Urothelium cell line (cell line): ENCODE measurements at regions not wholly inside any gene's neighbourhood (a gene's known extent, or its start where the extent isn't known, plus 50 kb on each side); places are given as distances from the start of the nearest gene placed in this dataset.
"Not testable (repeated sequence)": the region's sequence is repeated elsewhere in the genome, so short reads cannot be mapped to it uniquely, and the experiment has no call there.

ENCODE experiments used
- DNase-seq: peaks from one replicate; pipeline ENCODE4 v3.0.0; 2011; ENCODE audit warnings: low spot score, mixed read lengths
- FAIRE-seq: peaks from 2 replicates; lab custom pipeline; 2011; peaks lifted over from hg19 to GRCh38; lab: Jason Lieb, UNC

DNA sequence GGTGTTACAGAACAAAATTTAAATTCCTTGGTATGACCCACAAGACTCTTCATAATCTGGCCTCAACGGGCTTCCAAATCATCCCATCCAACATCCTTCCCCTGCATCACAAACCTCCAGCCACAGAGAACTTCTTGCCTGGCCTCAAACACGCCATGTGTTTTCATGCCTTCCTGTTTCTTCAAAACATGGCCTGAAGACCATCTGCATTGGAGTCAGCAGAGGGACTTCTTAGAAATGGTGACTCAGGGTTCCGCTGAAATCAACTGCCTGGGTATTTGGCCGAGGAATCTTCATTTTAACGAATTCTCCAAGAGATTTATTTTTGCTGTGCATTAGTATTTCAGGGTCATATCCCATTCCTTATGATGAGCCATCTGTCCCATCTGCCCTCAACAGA lies 138.1 kb upstream of the RAP2B start:
- FAIRE-seq (no peak), DNase-seq (no peak)

DNA sequence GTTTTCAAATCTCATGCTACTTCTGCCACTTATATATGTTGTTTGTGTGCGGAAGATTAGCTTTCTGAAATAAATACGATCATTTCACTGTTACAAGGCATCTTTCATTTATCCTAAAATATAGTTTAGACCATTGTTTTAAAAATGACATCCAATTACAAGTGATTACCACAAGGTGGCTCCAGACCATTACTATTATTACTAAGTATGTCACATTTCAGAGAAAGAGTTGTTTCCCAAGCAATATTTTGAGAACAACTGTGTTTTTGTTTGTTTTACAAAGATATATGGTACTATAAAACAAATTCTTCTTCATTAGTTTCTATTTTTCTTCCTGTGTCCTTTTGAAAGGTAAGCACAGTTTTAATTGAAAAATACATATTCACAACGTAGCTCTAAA lies 136.0 kb upstream of the RAP2B start:
- FAIRE-seq (no peak), DNase-seq (no peak)

DNA sequence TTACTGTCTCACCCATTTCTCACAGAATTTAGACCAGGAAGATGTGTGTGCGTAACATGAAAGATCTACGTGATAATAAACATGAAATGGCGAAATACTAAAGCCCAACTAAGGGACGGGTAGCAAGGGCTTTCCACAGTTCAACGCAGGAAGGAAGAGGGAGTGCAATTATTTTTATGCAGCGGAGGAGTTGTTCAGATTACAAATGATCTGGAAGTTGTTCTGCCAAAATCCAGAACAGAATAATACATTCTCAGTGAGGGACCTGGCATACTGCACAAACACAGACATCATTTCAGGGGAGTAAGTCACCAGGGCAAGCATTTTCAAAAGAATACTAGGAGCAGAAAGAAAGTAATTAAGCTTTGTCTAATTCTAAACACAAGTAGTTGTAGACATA lies 133.6 kb upstream of the RAP2B start:
- FAIRE-seq, result no peak
- no peak for DNase-seq

DNA sequence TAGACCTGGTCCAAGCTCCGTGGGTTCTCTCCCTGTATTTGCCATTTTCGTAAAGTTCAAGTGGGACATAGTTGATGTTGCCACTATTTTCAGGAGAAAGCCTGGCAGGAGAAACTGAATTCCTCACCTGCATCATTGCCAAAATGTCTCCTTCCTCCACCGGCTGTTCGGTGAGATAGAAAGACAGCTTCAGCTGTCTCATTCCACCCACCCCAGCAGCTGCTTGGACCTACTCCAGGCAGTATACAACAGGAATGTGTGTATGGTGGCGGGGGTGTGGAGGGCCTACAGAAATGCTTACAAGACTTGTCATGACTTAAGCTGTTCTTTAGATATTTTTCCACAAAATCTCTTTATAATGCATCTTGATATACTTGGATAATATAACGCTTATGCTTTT lies 132.7 kb upstream of the RAP2B start:
- FAIRE-seq (peak; percentile 52), DNase-seq (peak; percentile 50)

DNA sequence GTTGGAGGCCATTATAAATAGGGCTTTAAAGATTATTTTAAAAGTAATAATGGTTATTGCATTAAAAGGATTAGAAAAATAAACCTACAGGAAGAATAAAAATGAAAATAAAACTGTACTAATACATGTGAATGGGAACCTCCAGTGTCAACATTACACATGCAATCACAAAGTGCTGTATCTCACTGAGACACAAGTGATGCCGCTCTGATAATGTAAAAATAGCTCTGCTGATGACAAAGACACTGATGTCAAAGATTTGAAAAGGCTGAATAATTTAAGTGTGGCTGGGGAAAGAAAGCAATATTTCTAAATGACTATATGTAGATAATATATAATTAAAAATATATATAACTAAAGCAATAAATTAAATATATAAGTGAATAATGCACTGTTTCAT lies 129.1 kb upstream of the RAP2B start:
- FAIRE-seq, result no peak
- DNase-seq, result no peak

DNA sequence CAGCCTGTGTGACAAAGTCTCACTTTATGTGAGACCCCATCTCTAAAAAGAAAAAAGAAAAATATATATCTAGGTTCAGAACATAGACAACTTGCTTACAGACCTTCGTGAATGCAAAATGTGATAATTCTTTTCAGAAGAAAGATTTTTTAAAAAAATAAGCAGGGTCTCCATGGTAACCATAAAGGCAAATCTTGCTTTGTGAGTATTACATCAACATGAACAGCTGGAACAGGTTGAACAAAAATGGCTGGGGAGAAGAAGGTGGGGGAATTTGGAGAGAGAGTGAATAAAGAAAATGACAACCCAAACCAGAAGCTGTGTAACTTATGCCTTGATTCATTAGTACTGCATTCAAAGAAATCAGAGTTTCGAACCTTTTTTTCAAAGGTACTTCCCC lies 125.2 kb upstream of the RAP2B start:
- no peak for DNase-seq
- FAIRE-seq, result no peak

DNA sequence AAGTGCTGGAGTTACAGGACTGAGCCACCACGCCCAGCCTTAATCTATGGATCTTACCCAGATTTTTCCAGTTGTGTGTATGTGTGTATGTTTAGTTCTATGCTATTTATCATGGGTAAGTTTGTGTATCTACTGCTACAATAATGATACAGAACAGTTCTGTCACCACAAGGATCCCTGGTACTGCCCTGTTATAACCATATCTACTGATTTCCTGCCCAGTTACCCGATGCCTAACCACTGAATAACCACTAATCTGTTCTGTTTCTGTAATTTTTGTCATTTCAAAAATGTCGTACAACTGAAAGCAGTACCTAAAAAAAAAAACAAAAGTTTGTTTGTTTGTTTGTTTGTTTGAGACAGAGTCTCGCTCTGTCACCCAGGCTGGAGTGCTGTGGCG lies 123.7 kb upstream of the RAP2B start:
- DNase-seq, result no peak
- FAIRE-seq, result no peak

DNA sequence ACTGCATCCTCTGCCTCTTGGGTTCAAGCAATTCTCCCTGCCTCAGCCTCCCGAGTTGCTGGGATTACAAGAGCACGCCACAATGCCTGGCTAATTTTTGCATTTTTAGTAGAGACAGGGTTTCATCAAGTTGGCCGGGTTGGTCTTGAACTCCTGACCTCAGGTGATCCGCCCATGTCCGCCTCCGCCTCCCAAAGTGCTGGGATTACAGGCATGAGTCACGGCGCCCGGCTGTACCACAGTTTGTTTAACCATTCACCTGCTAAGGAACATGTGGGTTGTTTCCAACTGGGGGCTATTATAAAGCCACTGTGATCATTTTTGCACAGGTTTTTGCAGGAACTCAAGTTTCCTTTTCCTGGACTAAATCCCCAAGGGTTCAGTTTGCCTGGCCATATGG lies 123.2 kb upstream of the RAP2B start:
- FAIRE-seq (no peak), DNase-seq (no peak)

DNA sequence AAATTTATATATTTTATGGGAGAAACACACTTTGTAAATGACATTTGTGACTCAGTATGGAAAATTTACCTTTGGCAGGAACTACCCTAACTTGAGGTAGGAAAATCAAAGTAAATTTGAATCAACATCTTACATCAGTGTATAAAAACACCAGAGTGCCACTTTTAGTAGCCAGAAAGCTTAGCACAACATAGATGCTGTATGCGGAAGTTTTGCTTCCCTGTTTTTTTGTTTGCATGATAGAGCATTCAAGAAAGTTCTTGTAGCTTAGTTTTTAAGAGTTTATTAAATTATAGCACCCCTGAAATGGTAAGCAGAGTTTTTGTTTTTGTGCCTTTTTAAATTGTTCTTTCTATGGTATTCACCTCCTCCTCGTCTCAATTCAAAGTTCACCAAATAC lies 120.8 kb upstream of the RAP2B start:
- DNase-seq, result no peak
- no peak for FAIRE-seq

DNA sequence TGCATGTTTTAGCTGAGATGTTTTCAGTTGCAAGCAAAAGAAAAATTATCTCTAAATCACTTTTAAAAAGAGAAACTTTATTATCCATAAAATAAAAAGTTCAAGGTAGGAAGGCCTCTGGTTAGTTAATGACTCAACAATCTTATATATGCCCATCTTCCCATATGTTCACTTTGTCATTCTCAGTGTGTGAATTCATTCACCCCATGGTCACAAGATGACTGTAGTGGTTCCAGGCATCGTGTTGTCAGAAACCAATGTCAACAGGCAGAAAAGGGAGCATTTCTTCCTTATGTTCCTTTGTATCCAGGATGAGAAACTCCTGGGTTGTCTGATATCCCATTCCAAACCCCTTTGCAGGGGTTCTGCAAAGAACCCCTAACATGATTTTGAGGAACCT lies 119.9 kb upstream of the RAP2B start:
- no peak for DNase-seq
- FAIRE-seq, result no peak

DNA sequence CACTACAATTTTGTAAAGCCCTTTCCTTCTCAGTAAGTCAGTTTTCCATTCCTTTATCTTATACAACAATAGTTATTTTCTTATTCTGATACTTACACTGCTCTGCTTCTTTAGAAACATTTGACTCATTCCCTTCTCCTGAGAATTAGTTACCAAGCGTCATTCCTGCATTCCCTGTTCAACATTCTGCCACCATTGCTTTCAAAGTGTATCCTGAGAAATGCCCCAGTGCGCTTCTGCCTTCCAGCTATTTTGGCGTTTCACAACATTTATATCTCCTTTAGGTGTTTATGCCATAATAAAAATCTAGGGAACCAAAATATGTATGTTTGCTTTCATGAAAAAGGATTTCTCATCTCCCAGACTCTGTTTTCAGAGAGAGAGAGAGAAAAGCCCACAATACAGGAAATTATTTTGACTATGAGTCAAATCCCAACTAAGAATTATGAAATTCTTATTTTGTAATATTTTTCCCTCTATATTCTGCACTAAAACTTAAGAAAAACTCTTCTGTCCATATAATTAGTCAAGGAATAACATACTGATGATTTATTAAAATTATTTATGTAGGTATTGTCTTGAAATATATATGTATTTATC lies 118.2 kb upstream of the RAP2B start:
- no peak for FAIRE-seq
- DNase-seq, result no peak

DNA sequence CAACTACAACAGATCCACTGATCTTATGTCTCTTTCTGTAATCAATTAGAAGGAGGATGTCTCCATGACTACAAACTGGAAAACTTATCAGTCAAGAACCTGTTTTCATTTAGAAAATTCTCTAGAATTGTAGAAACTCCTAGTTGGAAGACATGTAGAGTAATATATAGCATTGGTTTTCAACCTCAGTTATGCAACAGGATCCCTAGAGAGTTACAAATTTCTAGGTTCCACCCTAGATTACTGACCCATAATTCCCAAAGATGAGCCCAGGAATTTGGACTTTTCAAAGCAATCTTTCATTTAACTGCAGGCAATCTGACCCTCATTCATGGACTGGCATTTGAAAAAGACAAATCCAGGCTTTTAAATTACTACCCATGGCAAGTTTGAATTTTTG lies 116.9 kb upstream of the RAP2B start:
- FAIRE-seq (no peak), DNase-seq (no peak)

DNA sequence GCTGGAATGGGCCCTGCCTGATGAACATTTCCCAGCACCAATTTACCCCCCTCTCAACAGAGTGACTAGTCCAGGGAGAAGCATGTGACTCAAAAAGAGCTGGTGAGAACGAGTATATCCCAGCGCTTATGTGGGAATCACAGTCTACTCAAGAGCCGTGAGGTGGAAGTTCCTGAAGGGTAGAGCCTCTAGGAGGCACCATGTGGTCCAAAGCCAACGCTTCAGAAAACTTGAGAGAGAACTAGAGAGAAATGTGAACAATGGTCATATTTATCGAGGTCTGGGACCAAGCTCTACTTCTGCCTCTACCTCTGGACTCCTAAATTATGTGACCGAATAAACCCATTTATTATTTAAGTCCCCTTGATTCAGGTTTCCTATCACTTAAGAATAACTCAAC lies 111.0 kb upstream of the RAP2B start:
- FAIRE-seq, result no peak
- DNase-seq, result no peak

DNA sequence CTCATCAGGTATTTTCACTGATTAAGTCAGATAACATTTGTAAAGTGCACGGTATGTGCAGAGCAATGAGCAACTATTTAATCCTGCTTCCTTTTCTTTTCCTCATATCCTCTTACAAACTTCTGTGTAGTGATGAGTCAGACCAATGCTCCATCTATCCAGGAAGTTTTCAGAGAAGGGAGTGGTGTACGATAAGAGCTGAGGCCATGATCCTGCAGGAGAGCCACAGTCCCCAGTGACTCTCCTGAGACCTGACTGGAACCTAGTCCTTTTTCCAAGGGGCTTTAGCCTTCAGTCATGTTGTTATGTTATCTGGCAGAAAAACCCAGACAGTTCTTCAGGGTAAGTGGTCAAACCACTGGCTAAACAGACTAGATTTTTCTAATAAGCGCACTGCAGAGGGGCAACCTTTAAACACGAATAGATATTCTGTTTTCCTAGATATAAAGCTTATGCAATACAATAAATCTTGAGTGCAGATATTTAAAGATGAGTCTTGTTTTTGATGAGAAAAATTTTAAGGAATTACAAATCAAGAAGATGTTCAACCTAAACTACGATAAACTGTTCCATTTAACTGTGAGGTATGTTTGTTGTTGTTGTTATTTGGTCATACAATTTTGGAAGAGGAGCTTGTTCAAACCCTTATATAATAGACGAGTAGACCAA lies 110.5 kb upstream of the RAP2B start:
- FAIRE-seq (no peak), DNase-seq (peak; percentile 47)

DNA sequence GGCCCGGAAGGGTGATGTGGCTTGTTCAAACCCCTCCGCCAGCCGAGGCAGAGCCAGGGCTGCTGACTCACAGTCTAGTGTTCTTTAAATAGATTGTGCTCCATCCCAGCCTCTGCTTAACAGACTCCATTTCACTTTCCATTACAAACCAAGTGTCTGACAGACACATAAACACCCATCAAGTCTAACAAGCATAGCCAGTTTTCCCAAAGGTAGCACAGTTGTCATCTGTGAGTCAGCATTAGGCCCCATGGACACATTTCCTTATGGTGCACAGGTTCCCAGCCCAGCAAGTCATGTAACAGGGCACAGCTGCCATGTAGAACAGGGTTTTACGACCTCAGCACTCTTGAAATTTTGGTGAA lies 109.9 kb upstream of the RAP2B start:
- no peak for FAIRE-seq
- peak; percentile 63 for DNase-seq

DNA sequence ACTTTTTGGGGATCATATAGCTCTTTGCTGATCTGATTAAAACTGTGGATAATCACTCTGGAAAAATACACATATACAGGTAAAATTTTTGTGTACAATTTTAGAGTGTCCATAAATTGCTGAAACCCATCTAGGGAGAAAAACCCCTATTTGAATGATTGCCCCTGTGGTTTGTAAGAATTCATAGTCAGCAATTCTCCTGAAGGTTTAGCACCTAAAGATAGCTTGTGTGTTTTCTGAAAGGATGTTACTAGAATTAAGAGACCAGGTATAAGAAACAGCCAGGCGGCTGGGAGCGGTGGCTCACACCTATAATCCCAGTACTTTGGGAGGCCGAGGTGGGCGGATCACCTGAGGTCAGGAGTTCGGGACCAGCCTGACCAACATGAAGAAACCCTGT lies 106.8 kb upstream of the RAP2B start:
- DNase-seq (no peak), FAIRE-seq (no peak)

DNA sequence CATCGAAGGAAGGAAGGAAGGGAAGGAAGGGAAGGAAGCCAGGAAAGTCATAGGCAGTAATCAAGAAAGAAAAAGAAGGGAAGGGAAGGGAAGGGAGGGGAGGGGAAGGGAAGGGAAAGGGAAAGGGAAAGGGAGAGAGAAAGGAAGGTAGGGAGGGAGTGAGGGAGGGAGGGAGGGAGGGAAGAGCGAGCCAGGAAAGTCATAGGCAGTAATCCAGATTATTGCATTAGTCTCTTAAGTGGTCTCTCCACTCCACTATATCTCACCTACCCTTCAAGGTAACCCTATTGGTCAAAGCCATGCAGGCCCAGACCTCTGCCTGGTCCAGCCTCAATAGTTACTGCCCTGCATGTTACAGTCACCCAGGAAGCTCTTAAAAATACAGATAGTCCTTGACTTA lies 106.2 kb upstream of the RAP2B start:
- DNase-seq (no peak), FAIRE-seq (no peak)

DNA sequence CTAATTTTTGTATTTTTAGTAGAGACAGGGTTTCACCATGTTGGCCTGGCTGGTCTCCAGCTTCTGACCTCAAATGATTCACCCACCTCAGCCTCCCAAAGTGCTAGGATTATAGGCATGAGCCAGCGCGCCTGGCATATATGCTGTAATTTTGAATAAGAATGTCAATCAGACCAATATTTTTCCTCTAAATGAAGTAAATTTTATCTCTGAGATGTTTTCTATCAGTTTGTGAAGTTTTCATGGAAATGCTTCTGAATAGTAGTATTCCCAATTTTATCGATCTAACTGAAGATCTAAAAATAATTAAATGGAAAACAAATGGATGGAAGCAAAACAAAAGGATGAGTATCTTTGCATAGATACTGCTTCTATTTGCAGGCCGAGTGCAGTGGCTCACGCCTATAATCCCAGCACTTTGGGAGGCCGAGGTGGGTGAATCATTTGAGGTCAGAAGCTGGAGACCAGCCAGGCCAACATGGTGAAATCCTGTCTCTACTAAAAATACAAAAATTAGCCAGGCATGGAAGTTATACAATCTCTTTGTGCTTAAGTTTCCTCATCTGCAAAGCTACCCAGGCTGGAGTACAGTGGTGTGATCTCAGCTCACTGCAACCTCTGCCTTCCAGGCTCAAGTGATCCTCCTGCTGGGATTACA lies 103.9 kb upstream of the RAP2B start:
- not testable (repeated sequence) for DNase-seq, FAIRE-seq

DNA sequence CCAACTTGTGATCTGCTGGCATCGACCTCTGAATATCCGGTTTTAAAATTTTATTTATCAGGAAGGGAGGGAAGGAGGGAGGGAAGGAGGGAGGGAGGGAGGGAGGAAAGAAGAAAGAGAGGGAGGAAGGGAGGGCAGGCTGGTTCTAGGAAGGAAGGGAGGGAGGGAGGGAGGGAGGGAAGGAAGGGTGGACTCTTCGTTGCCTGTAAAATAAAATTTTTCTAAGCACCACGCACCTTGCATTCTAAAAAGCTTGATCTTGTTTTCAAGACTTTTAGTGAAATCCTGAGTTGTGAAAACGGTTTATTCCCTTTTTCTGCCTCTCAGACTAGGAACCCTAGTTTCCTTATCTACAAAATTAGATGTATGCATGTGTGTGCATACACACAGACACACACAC lies 101.7 kb upstream of the RAP2B start:
- DNase-seq, result no peak
- no peak for FAIRE-seq

DNA sequence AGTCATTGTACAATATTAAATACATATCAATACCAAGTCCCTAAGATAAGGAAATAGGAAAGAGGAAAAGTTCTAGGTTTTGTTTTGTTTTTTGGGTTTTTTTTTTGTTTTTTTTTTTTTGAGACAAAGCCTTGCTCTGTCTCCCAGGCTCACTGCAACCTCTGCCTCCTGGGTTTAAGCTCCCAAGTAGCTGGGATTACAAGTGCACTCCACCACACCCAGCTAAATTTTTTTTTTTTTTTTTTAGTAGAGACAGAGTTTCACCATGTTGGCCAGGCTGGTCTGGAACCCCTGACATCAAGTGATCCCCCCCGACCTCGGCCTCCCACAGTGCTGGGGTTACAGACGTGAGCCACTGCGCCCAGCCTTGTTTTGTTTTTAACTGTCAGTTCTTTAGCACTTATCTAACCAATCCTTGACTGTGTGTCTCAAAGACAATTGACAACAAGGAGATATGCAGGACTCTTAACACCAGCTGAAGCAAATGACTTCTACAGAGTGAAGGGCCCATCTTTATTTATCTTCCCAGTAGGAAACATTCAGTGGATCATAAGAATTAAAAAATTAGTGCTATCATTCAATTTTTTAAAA lies 100.0 kb upstream of the RAP2B start:
- FAIRE-seq (no peak), DNase-seq (no peak)

DNA sequence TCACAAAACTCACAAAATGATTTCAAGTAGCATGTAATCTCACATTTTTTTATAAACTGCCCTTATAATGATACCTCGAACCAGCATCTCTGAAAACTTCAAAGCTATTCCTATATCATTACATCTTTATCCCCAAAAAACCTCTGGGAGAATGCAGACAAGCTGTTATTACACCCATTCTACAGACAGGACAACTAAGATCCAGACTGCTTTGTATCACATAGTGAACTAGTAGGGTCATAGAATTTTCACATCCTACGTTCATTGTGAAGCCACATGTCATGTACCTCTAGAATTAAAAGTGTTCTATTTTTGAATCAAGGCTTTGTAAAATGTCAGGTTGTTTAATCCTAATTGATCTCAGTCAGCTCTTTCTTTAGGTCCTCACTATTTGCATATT lies 98.7 kb upstream of the RAP2B start:
- DNase-seq (no peak), FAIRE-seq (no peak)

DNA sequence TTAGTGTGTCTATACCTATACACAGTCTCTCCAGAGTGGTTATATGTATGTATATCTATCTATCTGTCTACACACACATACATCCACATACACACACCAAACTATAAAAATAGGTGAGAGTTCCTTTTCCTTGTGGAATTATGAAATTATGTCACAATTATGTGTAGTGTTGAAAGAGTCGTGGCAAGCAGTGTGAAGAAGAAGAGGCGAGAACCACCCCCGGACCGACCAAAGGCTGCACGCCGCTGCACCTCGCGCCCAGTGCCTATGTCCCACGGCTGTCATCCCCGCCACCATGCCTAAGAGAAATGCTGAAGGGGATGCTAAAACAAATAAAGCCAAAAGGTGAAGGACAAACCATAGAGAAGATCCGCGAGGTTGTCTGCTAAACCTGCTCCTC lies 95.0 kb upstream of the RAP2B start:
- FAIRE-seq (no peak), DNase-seq (no peak)
